Lower leg skin (tissue), 4 donors: ENCODE measurements at regions not wholly inside any gene's neighbourhood (a gene's known extent, or its start where the extent isn't known, plus 50 kb on each side); places are given as distances from the start of the nearest gene placed in this dataset.

Experiments
- DNase-seq, 2 donors: peaks; one replicate each; pipeline ENCODE4 v3.0.0-alpha.2; 2019; ENCODE audit warnings: low spot score in 2 of 2
- H3K4me3 ChIP-seq: fragments of 200-600 bp; sonication (generic); 2 replicates; pipeline ENCODE4 v1.5.1; 2017; ENCODE audit warnings: mild to moderate bottlenecking, low read depth; ENCODE audit not compliant: poor library complexity, severe bottlenecking
- CTCF ChIP-seq, 3 donors: fragments of 450-650 bp; IDR thresholded peaks; one replicate each; pipeline ENCODE4 v1.5.1; 2016; ENCODE audit warnings: antibody characterized with exemption in 3 of 3, mild to moderate bottlenecking in 3 of 3, moderate library complexity in 2 of 3
- POLR2A ChIP-seq, 2 donors: fragments of 450-650 bp; IDR thresholded peaks; one replicate each; pipeline ENCODE4 v1.6.1; 2016 to 2017; ENCODE audit warnings: antibody characterized with exemption in 2 of 2, mild to moderate bottlenecking in 1 of 2, moderate library complexity in 1 of 2
- WGBS, 2 donors: methylation state at CpG; one replicate each; pipeline ENCODE4 v1.1.5; 2018; 5-methylcytosine and 5-hydroxymethylcytosine counted together
- intact Hi-C: fragments of 100-400 bp; cut with DNase I; formaldehyde crosslinking; loops from one replicate; pipeline ENCODE4 v1.15.0; 2023; ENCODE audit warnings: low total_unique reads

GRCh38 chr1:201724039-201724765, 104.8 kb upstream of the IPO9 start:
- peak in 1 of 2 donors; percentile 21 for DNase-seq
- intact Hi-C loops = no loop called here
- H3K4me3 ChIP-seq = no peak overlapping the region
- 44 to 46% methylated on average over 9 of the region's 9 CpGs for WGBS, 2 donors
- TF ChIP-seq CTCF (IDR thresholded peaks at IDR 0.05) = no peak
- TF ChIP-seq POLR2A (IDR thresholded peaks at IDR 0.05) = no peak

- no peak for DNase-seq
- TF ChIP-seq CTCF (IDR thresholded peaks at IDR 0.05) (no peak), POLR2A (IDR thresholded peaks at IDR 0.05) (no peak)
- intact Hi-C loops = no loop called here
- H3K4me3 ChIP-seq = no peak overlapping the region
- 45 to 53% methylated on average over 5 of the region's 5 CpGs for WGBS, 2 donors
Measured at GRCh38 chr1:201724766-201725118, 104.2 kb upstream of the IPO9 start.

GRCh38 chr1:201726700-201727099, 102.3 kb upstream of the IPO9 start:
- TF ChIP-seq CTCF (IDR thresholded peaks at IDR 0.05) (no peak), POLR2A (IDR thresholded peaks at IDR 0.05) (no peak)

GRCh38 chr1:201728731-201729130, 100.2 kb upstream of the IPO9 start:
- intact Hi-C loops = no loop called here
- no peak for TF ChIP-seq POLR2A (IDR thresholded peaks at IDR 0.05)
- no peak for TF ChIP-seq CTCF (IDR thresholded peaks at IDR 0.05)
- DNase-seq = no peak

More at GRCh38 chr1:201726700-201727099, 102.3 kb upstream of the IPO9 start:
- no peak for DNase-seq
- intact Hi-C loops = no loop called here
- 87 to 93% methylated on average over 2 of the region's 2 CpGs for WGBS, 2 donors
- H3K4me3 ChIP-seq = no peak overlapping the region

GRCh38 chr1:201729973-201730608, 98.9 kb upstream of the IPO9 start:
- WGBS, 2 donors = 87 to 88% methylated on average over 5 of the region's 5 CpGs
- DNase-seq = no peak
- intact Hi-C loops = no loop called here
- TF ChIP-seq CTCF (IDR thresholded peaks at IDR 0.05) (no peak), POLR2A (IDR thresholded peaks at IDR 0.05) (no peak)
- no peak overlapping the region for H3K4me3 ChIP-seq

More at GRCh38 chr1:201728731-201729130, 100.2 kb upstream of the IPO9 start:
- H3K4me3 ChIP-seq = no peak overlapping the region
